Lower lobe of right lung (tissue), 2 donors: ENCODE measurements at regions not wholly inside any gene's neighbourhood (a gene's known extent, or its start where the extent isn't known, plus 50 kb on each side); places are given as distances from the start of the nearest gene placed in this dataset.

Experiments used
- ATAC-seq, 2 donors: fragments of 200-7000 bp; cut with Tn5 transposase; one replicate each; pipeline ENCODE4 v1.9.1; 2020 to 2022; ENCODE audit warnings: mild to moderate bottlenecking in 2 of 2, moderate library complexity in 2 of 2
- DNase-seq: peaks from one replicate; pipeline ENCODE4 v3.0.0-alpha.2; 2020
- H3K27ac ChIP-seq: fragments of 200-600 bp; one replicate; pipeline ENCODE4 v1.8.0; 2022
- H3K27me3 ChIP-seq: fragments of 200-600 bp; one replicate; pipeline ENCODE4 v1.8.0; 2022; ENCODE audit warnings: low read depth
- H3K36me3 ChIP-seq: fragments of 200-600 bp; one replicate; pipeline ENCODE4 v1.8.0; 2022; ENCODE audit warnings: mild to moderate bottlenecking
- H3K4me1 ChIP-seq: fragments of 200-600 bp; one replicate; pipeline ENCODE4 v1.8.0; 2022
- H3K4me3 ChIP-seq: fragments of 200-600 bp; one replicate; pipeline ENCODE4 v1.8.0; 2022; ENCODE audit warnings: mild to moderate bottlenecking
- H3K9me3 ChIP-seq: fragments of 200-600 bp; one replicate; pipeline ENCODE4 v1.8.0; 2022
- CTCF ChIP-seq: fragments of 200-600 bp; IDR thresholded peaks from one replicate; pipeline ENCODE4 v1.8.0; 2022; ENCODE audit warnings: antibody characterized with exemption, mild to moderate bottlenecking
- intact Hi-C: fragments of 100-400 bp; cut with DNase I; formaldehyde crosslinking; loops from one replicate; pipeline ENCODE4 v1.11.0; 2022
- donor health status: DM: no; HTN: yes; CAD: no; lungs with severe emphysema.

GRCh38 chr2:239456940-239457339 is 56.1 kb upstream of the HDAC4 start:
- H3K4me3 ChIP-seq, result no peak overlapping the region
- ATAC-seq (no peak), DNase-seq (no peak)
- no peaks in the 10 kb centered on the region for H3K4me1 ChIP-seq
- no peak overlapping the region for H3K27ac ChIP-seq
- H3K27me3 ChIP-seq, result no peaks in the 10 kb centered on the region
- H3K36me3 ChIP-seq, result no peaks in the 10 kb centered on the region
- intact Hi-C loops, result no loop called here
- peaks cover 3% of the 10 kb centered on the region for H3K9me3 ChIP-seq
- no peak for TF ChIP-seq CTCF

GRCh38 chr2:239455436-239456203 is 54.8 kb upstream of the HDAC4 start:
- ATAC-seq, result no peak
- intact Hi-C loops, result no loop called here

GRCh38 chr2:239454507-239454906 is 53.7 kb upstream of the HDAC4 start:
- Histone ChIP-seq H3K4me3 (no peak overlapping the region), H3K36me3 (no peaks in the 10 kb centered on the region), H3K27me3 (no peaks in the 10 kb centered on the region), H3K27ac (no peak overlapping the region), H3K9me3 (peaks cover 8% of the 10 kb centered on the region), H3K4me1 (no peaks in the 10 kb centered on the region)
- no peak for ATAC-seq
- intact Hi-C loops, result no loop called here
- DNase-seq, result no peak
- no peak for TF ChIP-seq CTCF

More at GRCh38 chr2:239455436-239456203, 54.8 kb upstream of the HDAC4 start:
- no peak for TF ChIP-seq CTCF
- Histone ChIP-seq H3K27me3 (no peaks in the 10 kb centered on the region), H3K27ac (no peak overlapping the region), H3K9me3 (peaks cover 8% of the 10 kb centered on the region), H3K36me3 (no peaks in the 10 kb centered on the region), H3K4me1 (no peaks in the 10 kb centered on the region), H3K4me3 (no peak overlapping the region)
- DNase-seq, result no peak
